ENCODE measurements at regions not wholly inside any gene's neighbourhood (a gene's known extent, or its start where the extent isn't known, plus 50 kb on each side); places are given as distances from the start of the nearest gene placed in this dataset.

GRCh38 chr18:75587131-75587530 is 159.6 kb upstream of the SMIM21 start:
- TF ChIP-seq, protein P1, sequence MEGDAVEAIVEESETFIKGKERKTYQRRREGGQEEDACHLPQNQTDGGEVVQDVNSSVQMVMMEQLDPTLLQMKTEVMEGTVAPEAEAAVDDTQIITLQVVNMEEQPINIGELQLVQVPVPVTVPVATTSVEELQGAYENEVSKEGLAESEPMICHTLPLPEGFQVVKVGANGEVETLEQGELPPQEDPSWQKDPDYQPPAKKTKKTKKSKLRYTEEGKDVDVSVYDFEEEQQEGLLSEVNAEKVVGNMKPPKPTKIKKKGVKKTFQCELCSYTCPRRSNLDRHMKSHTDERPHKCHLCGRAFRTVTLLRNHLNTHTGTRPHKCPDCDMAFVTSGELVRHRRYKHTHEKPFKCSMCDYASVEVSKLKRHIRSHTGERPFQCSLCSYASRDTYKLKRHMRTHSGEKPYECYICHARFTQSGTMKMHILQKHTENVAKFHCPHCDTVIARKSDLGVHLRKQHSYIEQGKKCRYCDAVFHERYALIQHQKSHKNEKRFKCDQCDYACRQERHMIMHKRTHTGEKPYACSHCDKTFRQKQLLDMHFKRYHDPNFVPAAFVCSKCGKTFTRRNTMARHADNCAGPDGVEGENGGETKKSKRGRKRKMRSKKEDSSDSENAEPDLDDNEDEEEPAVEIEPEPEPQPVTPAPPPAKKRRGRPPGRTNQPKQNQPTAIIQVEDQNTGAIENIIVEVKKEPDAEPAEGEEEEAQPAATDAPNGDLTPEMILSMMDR (IDR thresholded peaks at IDR 0.05 in 4 of 5, conservative IDR thresholded peaks at IDR 0.05 in 1 of 5) = no peak
- no peak for TF ChIP-seq POLR2A (IDR thresholded peaks at IDR 0.05)
